Esophagus muscularis mucosa (tissue), 3 donors: ENCODE measurements at regions not wholly inside any gene's neighbourhood (a gene's known extent, or its start where the extent isn't known, plus 50 kb on each side); places are given as distances from the start of the nearest gene placed in this dataset.

Experiments used
- EP300 ChIP-seq: sonication (generic); formaldehyde crosslinking; IDR thresholded peaks from one replicate; pipeline ENCODE4 v1.6.1; 2017; ENCODE audit warnings: antibody characterized with exemption
- TF ChIP-seq, protein P1 (sequence below), 3 experiments: fragments of 200-600 bp in 2 of 3; fragments of 450-650 bp in 1 of 3; sonication (generic) in 2 of 3; IDR thresholded peaks; one replicate each; pipeline ENCODE4 v1.5.1; 2017 to 2019; ENCODE audit warnings: antibody characterized with exemption in 3 of 3, mild to moderate bottlenecking in 2 of 3, moderate library complexity in 1 of 3

DNA sequence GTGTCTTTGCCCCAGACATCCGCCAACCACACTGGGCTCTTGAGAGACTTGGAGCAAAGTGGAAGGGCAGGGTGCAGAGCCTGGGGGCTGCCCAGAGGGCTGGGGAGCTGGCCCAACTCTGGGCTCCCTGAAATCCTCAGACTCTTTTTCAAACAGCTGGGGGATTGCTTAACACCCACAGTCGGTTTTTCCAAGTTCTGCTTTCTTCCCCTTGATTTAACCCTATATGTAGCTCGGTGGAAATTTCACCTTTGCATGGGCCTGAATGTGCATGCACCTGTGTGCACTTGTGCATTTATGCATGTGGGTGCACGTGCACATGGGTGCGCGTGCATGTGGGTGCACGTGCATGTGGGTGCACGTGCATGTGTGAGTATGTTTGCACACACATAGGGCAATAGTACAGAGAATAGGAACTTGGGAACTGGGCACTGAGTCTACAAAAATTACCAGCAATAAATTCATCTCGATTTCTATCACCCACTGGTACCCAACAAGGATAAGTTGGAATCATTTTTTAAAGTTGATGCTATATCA is 52.3 kb upstream of the RFLNA start:
- TF ChIP-seq, protein P1, sequence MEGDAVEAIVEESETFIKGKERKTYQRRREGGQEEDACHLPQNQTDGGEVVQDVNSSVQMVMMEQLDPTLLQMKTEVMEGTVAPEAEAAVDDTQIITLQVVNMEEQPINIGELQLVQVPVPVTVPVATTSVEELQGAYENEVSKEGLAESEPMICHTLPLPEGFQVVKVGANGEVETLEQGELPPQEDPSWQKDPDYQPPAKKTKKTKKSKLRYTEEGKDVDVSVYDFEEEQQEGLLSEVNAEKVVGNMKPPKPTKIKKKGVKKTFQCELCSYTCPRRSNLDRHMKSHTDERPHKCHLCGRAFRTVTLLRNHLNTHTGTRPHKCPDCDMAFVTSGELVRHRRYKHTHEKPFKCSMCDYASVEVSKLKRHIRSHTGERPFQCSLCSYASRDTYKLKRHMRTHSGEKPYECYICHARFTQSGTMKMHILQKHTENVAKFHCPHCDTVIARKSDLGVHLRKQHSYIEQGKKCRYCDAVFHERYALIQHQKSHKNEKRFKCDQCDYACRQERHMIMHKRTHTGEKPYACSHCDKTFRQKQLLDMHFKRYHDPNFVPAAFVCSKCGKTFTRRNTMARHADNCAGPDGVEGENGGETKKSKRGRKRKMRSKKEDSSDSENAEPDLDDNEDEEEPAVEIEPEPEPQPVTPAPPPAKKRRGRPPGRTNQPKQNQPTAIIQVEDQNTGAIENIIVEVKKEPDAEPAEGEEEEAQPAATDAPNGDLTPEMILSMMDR (IDR thresholded peaks at IDR 0.05) = no peak
- no peak for TF ChIP-seq EP300
